GM19397 (cell line): ENCODE measurements at regions not wholly inside any gene's neighbourhood (a gene's known extent, or its start where the extent isn't known, plus 50 kb on each side); places are given as distances from the start of the nearest gene placed in this dataset.

Experiments
- ATAC-seq: cut with Tn5 transposase; IDR thresholded peaks from one replicate; pipeline ENCODE4 v1.9.1; 2021; ENCODE audit warnings: mild to moderate bottlenecking, moderate library complexity; ENCODE audit not compliant: unreplicated experiment

DNA sequence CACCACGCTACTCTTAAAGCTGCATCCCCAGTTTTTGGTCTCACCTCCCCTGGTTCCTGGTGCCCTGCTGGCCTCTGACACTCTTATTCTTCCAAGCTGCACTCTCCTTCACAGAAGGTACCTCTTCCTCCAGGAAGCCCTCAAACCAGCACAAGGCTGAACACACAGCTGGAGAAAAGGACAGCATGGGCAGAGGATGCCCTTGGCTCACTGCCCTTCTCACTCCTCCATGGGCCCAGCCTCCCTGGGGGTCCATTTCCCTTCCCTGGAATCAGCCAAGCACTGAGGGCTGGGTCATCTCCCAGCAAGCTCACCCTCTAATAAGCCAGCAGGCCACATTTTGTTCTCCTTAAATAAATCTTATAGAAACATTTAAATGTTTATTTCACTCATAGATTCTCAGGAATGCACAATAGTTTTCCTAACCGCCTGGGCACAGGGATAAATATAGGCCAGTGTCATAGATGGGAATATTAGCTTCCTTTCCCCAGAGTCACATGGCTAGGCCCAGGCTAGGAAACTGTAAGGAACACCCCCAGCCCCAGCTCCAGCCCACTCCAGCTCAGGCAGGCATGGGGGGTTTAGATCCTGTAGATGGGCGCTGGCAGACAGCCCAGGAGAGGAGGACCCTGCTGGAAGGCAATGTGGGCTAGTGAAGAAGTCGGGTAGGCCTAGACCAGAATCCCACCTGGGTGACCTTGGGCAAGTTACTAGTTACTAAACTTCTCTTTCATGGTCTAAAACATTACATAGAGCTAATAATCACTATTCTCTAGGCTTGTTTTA is 51.5 kb downstream of the IRAG1 start:
- ATAC-seq, result no peak

DNA sequence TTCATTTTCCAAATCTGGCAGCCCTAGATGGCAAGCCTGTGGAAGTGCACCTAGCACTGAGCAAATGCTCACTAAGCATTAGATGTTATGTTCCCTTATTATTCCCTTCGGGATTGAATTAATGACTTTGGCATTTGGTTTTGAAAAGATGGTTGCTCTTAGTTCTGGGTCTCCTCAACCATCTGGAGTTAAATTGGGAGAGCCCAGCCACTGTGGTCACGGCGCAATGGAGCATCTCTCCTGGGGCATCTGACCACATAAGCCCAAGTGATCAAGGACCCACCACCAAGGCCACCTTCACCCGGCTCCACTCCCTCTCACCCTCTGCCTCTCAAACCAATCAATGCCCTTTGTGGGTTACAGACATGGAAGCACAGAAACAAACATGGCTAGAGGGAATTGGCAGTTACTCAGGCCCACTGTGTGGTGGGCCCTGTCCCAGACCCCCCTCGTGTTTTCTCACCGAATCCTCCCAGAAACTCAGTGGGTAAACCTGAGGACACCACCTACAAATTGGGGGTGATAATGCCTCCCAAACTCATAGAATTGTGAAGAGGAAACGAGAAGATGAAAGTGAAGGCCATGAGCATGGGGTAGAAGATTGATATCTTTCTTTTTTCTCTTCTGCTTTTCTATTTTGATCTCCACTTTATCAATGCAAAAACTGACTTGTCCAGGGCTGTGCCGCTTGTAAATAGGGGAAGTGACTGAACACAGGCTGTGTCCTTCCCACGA is 52.2 kb downstream of the IRAG1 start:
- ATAC-seq, result peak; percentile 85

DNA sequence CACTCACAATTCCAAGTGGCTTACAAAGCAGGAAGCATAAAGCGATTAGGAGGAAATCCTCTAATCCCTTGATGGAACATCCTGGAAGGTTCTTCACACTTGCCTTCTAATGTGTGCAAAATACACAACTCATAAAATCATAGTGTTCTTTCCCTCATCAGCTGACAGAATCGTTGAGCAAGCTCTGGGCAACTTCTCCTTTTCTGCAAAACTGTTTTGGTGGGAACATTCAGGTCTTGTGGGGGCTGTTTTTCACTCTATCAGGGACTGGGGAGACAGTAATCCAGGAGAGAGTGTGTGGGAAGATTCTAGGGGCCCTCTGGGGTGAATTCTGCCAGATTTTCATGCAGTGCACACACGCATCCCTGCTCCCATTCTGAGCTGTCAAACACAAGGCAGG is 53.2 kb downstream of the IRAG1 start:
- no peak for ATAC-seq

DNA sequence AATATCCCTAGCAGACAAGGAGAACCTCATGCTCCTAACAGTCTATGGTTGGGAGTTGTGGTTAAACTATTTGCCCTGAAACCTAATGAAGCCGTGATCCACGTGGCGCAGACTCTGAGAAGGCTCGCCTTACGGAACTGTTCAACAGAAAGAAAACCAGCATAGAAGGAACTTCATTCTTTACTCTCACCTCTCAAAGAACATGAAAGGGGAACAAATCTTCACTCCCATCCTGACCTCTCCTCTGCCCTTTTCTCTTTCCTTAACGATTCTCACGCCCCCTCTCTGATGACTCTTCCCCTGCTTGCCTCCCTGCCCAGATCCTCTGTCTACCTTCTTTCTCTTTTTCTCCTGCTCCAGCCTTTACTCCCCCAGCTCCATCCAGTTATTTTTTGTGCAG is 54.2 kb downstream of the IRAG1 start:
- ATAC-seq, result no peak

- ATAC-seq, result no peak
Observed at GRCh38 chr11:10638316-10638925, 55.1 kb downstream of the IRAG1 start.

DNA sequence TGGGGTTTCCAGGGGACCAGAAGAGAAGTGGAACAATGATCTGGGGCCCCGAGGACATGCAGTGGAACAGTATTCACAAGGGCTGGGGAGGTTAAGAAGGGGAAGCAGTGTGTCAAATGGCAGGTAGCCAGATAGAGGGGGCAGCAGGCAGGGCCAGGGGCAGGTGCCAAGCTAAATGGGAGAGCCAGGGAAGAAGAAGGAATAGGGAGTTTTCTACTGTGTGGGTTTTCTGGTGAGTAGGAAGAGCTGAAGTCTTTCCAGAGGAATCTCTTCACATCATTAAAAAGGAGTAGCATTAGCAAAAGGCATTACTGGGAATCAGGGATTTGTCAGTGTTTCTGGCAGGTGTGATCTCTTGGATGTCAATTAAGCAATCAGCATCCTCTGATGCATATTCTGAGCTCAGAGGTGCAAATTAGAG is 55.8 kb downstream of the IRAG1 start:
- no peak for ATAC-seq

GRCh38 chr11:10634407-10634806 is 59.1 kb downstream of the IRAG1 start:
- no peak for ATAC-seq

DNA sequence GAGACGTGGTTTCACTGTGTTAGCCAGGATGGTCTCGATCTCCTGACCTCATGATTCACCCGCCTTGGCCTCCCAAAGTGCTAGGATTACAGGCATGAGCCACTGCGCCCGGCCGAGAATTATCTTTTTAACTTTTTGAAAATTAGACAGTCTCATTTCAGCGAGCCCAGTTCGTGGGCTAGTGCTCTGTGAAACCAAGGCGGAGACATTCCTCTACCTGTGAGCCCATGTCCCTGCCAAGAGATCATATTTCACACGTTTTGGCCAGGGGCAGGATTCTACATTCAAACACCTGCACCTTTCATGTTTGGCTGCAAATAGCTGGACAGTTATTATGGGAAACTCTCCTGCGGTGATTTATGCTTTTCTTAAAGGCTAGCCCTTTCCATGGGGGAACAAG is 60.3 kb downstream of the IRAG1 start:
- ATAC-seq, result no peak

GRCh38 chr11:10632483-10632882 is 61.1 kb downstream of the IRAG1 start:
- no peak for ATAC-seq

GRCh38 chr11:10631761-10632160 is 61.8 kb downstream of the IRAG1 start:
- ATAC-seq, result no peak

GRCh38 chr11:10629411-10630002 is 61.0 kb upstream of the LYVE1 start:
- no peak for ATAC-seq

GRCh38 chr11:10628508-10629236 is 60.2 kb upstream of the LYVE1 start:
- ATAC-seq, result no peak

DNA sequence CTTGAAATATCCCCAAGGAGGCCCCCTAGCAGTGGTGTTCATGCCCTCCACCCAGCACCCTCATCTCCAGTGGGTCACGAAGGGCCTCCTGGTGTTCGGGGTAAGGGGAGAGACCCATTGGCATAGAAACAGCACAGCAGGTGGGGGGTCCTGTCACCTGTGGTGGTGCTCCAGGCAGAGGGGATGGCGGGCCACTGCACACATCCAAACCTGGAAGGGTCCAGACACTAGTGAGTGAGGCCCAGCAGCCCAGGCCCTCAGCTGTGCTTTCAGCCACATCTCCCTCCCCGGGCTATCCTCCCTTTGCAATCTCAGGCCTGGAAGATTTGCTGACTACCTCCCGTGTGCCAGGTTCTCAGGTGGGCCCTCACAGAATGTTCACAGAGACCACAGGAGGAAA is 59.4 kb upstream of the LYVE1 start:
- ATAC-seq, result no peak

DNA sequence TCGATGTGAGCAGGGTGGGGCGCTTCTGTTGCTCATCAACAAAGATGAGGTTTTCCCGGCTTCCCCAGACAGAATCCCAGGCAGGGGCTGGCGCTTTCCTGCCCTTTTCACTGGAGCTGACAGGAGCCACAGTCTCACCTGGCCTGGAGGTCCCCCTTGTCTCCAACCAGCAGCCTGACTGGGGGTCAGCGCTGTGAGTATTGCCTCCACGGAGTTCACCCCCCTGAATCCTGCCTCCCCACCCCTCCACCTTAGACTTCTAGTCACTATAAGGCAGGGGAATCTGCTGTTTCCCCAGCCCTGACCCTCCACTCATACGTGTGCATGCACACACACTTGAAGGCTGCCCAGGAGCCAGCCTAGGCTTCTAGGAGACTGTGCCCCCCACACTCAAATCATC is 58.8 kb upstream of the LYVE1 start:
- no peak for ATAC-seq

GRCh38 chr11:10625982-10626311 is 57.5 kb upstream of the LYVE1 start:
- ATAC-seq, result no peak

- no peak for ATAC-seq
Observed at GRCh38 chr11:10625281-10625981, 57.0 kb upstream of the LYVE1 start.

DNA sequence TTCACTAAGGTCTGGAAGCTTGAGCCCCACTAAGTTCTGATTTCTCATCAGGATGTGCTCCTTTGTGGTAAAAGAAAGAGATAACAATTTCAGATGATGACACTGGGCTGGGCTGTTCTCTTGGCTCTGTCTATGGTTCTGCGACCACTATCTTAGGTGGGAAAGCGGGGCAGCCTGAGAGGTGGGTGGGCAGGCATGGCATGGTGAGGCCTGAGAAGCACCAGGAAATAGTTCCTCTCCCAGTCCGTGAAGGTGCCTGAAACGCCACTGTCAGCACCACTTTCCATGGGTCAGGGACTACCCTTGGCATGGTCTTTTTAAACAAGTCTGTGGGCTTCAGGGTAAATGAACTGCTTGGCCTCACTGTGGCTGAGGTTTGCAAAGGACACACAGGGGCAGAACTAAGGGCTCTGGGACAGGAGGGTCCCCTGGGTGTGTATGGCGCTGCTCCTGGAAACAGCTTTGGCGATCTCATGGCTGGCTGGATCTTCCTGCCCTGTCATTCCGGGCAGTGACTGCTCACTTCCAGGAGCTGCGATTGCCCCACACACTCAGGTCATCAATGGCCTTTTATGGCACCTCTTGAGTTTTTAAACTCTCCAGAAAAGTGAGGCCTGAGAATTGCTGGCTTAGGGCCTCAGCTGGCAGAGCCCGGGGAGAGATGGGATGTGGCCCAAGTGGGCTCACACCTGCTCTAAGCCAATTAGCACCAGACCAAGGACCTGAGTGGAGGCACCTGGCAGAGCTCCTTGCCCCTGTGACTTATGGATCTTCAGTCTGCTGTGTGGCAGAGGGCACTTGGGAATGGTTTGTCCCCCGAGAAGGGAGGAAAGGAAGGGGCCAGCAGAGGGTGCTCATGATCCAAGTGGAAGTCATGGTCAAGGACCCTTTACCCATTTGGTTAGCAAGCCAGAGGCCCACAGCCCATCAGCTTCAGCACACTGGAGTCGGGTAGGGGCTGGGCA is 55.6 kb upstream of the LYVE1 start:
- ATAC-seq, result no peak

DNA sequence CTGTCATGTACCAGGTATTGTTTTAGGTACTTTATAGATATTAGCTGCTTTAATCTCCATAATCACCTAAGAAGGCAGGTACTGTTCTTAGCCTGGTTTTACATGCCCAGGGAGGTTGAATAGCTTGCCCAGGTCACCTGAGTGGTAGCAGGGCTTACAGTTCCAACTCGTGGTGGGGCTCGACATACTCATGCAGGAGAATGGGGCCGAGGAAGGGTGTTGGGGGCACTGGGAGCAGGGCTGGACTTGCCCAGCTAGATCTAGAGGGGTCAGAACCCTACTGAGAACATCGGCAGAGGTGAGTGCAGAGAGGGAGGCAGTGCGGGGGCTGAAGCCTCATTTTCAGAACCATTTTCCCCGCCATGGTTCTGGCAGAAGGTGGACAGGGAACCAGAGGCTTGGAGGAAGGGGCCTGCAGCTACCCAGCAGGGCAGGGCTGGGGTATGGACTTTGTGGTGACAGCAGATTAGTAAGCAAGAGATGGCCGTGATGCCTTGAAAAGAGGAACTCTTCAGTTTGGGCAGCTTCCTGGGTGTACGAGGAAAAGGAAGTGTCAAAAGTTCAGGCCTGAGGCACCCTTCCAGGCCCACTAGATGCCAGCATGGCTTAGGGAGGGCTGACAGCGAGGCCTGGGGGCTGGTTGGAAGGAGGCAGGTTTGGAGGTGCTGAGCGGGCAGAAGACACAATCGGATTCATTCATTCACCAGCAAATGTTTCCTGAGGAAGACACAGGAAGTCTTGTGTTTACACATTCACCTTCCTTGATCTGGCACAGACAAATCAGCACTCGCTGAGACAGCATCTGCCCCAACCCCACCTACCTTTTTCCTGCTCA is 54.7 kb upstream of the LYVE1 start:
- ATAC-seq, result no peak
